Natural killer cell (primary cell): ENCODE measurements at regions not wholly inside any gene's neighbourhood (a gene's known extent, or its start where the extent isn't known, plus 50 kb on each side); places are given as distances from the start of the nearest gene placed in this dataset.

Experiments
- ATAC-seq, 3 donors: fragments of 150-1000 bp in 2 of 3; fragments of 200-7000 bp in 1 of 3; cut with Tn5 transposase; 1 replicate in 1 of 3; 2 replicates in 2 of 3; pipeline ENCODE4 v1.10.0; 2021; ENCODE audit warnings: mild to moderate bottlenecking in 2 of 3, moderate library complexity in 2 of 3
- DNase-seq, 2 donors: peaks; one replicate each; pipeline versions ENCODE4 v3.0.0 to v3.0.0-alpha.2; 2013 to 2021; ENCODE audit warnings: mixed read lengths in 1 of 2
- H3K27ac ChIP-seq: one replicate; pipeline ENCODE4 v1.5.1; 2013; ENCODE audit warnings: mild to moderate bottlenecking, low read length
- H3K27me3 ChIP-seq: one replicate; pipeline ENCODE4 v1.6.1; 2013; ENCODE audit warnings: low read length; ENCODE audit not compliant: control insufficient read depth, insufficient read depth
- H3K36me3 ChIP-seq: one replicate; pipeline ENCODE4 v1.6.1; 2013; ENCODE audit warnings: low read length; ENCODE audit not compliant: control insufficient read depth, insufficient read depth
- H3K4me1 ChIP-seq: one replicate; pipeline ENCODE4 v1.6.1; 2013; ENCODE audit warnings: low read length; ENCODE audit not compliant: control insufficient read depth, insufficient read depth
- H3K4me3 ChIP-seq: one replicate; pipeline ENCODE4 v1.5.1; 2013; ENCODE audit warnings: low read length
- H3K9me3 ChIP-seq: one replicate; pipeline ENCODE4 v1.6.1; 2013; ENCODE audit warnings: low read length; ENCODE audit not compliant: control insufficient read depth, insufficient read depth
- H3K27ac Mint-ChIP-seq, 2 donors: one replicate each; pipeline ENCODE4 v1.8.0; 2022; ENCODE audit warnings: mild to moderate bottlenecking in 2 of 2, mixed read lengths in 2 of 2, moderate library complexity in 1 of 2
- H3K27me3 Mint-ChIP-seq, 2 donors: one replicate each; pipeline ENCODE4 v1.8.0; 2022; ENCODE audit warnings: low read depth in 2 of 2, mixed read lengths in 2 of 2
- H3K36me3 Mint-ChIP-seq: one replicate; pipeline ENCODE4 v1.8.0; 2022; ENCODE audit warnings: mixed read lengths
- H3K4me1 Mint-ChIP-seq, 2 donors: one replicate each; pipeline ENCODE4 v1.8.0; 2022; ENCODE audit warnings: mixed read lengths in 2 of 2
- H3K4me3 Mint-ChIP-seq: one replicate; pipeline ENCODE4 v1.8.0; 2022; ENCODE audit warnings: mild to moderate bottlenecking, moderate library complexity, mixed read lengths
- H3K9me3 Mint-ChIP-seq, 2 donors: one replicate each; pipeline ENCODE4 v1.8.0; 2022; ENCODE audit warnings: mixed read lengths in 2 of 2
- WGBS: methylation state at CpG from one replicate; pipeline ENCODE4 v1.1.7; 2013; ENCODE audit warnings: missing lambda C conversion rate; ENCODE audit not compliant: insufficient coverage; 5-methylcytosine and 5-hydroxymethylcytosine counted together
- intact Hi-C: fragments of 100-400 bp; cut with micrococcal nuclease; formaldehyde crosslinking; loops from one replicate; pipeline ENCODE4 v1.14.2; 2022
- TF ChIP-seq, protein P1 (sequence below): fragments of 200-600 bp; IDR thresholded peaks from one replicate; pipeline ENCODE4 v1.8.0; 2022; ENCODE audit warnings: antibody characterized with exemption

GRCh38 chr7:15866753-15867152 is 180.3 kb upstream of the MEOX2 start:
- H3K36me3 Mint-ChIP-seq, result no peaks in the 10 kb centered on the region
- Histone ChIP-seq H3K9me3 (no peaks in the 10 kb centered on the region), H3K4me1 (no peaks in the 10 kb centered on the region), H3K4me3 (no peak overlapping the region), H3K27ac (no peak overlapping the region), H3K27me3 (no peaks in the 10 kb centered on the region), H3K36me3 (no peaks in the 10 kb centered on the region)
- no peak overlapping the region for H3K27ac Mint-ChIP-seq
- no peaks in the 10 kb centered on the region for H3K4me1 Mint-ChIP-seq
- no peak for DNase-seq
- no peak for ATAC-seq
- intact Hi-C loops, result no loop called here
- H3K4me3 Mint-ChIP-seq, result no peak overlapping the region
- H3K9me3 Mint-ChIP-seq, result peaks cover 9 to 11% of the 10 kb centered on the region in 2 donors
- TF ChIP-seq, protein P1, sequence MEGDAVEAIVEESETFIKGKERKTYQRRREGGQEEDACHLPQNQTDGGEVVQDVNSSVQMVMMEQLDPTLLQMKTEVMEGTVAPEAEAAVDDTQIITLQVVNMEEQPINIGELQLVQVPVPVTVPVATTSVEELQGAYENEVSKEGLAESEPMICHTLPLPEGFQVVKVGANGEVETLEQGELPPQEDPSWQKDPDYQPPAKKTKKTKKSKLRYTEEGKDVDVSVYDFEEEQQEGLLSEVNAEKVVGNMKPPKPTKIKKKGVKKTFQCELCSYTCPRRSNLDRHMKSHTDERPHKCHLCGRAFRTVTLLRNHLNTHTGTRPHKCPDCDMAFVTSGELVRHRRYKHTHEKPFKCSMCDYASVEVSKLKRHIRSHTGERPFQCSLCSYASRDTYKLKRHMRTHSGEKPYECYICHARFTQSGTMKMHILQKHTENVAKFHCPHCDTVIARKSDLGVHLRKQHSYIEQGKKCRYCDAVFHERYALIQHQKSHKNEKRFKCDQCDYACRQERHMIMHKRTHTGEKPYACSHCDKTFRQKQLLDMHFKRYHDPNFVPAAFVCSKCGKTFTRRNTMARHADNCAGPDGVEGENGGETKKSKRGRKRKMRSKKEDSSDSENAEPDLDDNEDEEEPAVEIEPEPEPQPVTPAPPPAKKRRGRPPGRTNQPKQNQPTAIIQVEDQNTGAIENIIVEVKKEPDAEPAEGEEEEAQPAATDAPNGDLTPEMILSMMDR, result no peak
- WGBS, result 80% methylated on average over 1 of the region's 1 CpG
- no peaks in the 10 kb centered on the region for H3K27me3 Mint-ChIP-seq

- Histone ChIP-seq H3K4me3 (no peak overlapping the region), H3K4me1 (no peaks in the 10 kb centered on the region), H3K27me3 (no peaks in the 10 kb centered on the region), H3K9me3 (no peaks in the 10 kb centered on the region), H3K36me3 (no peaks in the 10 kb centered on the region), H3K27ac (no peak overlapping the region)
- H3K36me3 Mint-ChIP-seq, result no peaks in the 10 kb centered on the region
- H3K4me3 Mint-ChIP-seq, result no peak overlapping the region
- DNase-seq, result no peak
- TF ChIP-seq, protein P1, result no peak
- no peak overlapping the region for H3K27ac Mint-ChIP-seq
- H3K9me3 Mint-ChIP-seq, result peaks cover 8 to 11% of the 10 kb centered on the region in 2 donors
- ATAC-seq, result no peak
- WGBS, result 87% methylated on average over 2 of the region's 2 CpGs
- intact Hi-C loops, result no loop called here
- no peaks in the 10 kb centered on the region for H3K4me1 Mint-ChIP-seq
- H3K27me3 Mint-ChIP-seq, result no peaks in the 10 kb centered on the region
Measured at GRCh38 chr7:15864626-15864991, 178.1 kb upstream of the MEOX2 start.

DNA sequence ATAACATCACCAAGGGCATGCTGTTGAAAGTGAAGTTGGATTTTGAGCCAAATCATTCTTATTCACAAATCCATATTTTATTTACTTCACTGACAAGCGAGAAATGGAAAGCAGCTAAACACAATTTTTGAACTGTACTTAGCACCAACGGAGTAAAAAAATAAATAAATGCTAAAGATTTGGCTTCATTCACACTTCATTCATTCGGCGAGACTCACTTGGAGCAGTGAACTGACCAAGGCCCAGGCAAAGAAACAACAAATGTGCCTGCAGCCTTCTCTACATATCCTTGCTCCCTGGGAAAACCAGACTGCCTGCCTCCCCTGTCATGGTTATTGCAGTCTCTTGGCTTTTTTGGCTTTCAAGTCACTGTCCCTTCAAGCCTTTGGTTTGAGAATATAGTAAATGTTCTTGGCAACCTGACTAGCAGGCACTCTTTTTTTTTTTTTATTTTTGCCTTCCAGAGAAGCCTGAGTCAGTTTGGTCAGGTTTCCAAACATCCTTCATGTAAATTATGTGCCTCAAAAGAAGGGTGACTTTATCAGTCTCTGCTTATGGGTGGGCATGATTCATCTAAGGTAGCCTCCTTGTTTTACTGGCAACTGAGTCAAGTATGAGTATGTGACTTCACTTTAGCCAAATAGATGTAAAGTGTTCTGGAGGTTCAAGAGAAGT is 177.6 kb upstream of the MEOX2 start:
- H3K4me1 Mint-ChIP-seq, result no peaks in the 10 kb centered on the region
- no peak overlapping the region for H3K4me3 Mint-ChIP-seq
- Histone ChIP-seq H3K4me1 (no peaks in the 10 kb centered on the region), H3K27ac (no peak overlapping the region), H3K36me3 (no peaks in the 10 kb centered on the region), H3K9me3 (no peaks in the 10 kb centered on the region), H3K4me3 (no peak overlapping the region), H3K27me3 (no peaks in the 10 kb centered on the region)
- H3K36me3 Mint-ChIP-seq, result no peaks in the 10 kb centered on the region
- no peak overlapping the region for H3K27ac Mint-ChIP-seq
- no peak for ATAC-seq
- WGBS, result 90% methylated on average over 4 of the region's 4 CpGs
- TF ChIP-seq, protein P1, result no peak
- H3K27me3 Mint-ChIP-seq, result no peaks in the 10 kb centered on the region
- intact Hi-C loops, result no loop called here
- no peak for DNase-seq
- H3K9me3 Mint-ChIP-seq, result peaks cover 10 to 11% of the 10 kb centered on the region in 2 donors

DNA sequence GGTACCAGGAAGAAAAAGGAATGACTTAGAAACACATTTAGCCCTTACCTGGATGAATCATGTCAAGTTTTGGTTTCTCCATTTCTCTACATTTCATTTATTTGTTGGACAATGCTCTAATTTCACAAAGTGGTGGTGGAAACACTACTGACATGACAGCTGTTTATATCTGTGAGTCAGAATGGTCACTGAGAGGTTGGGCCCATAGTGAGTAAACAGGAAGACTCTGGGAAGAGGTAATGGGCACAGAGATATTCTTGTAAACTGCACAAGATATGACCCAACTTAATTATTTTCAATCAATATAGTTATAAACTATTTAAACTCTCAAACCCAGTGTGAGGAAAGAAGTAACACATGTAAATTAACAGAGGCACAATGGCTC is 176.3 kb upstream of the MEOX2 start:
- no peak overlapping the region for H3K4me3 ChIP-seq
- H3K4me1 ChIP-seq, result no peaks in the 10 kb centered on the region
- TF ChIP-seq, protein P1, result no peak
- ATAC-seq (no peak), DNase-seq (no peak)
- H3K9me3 ChIP-seq, result no peaks in the 10 kb centered on the region
- no peak overlapping the region for H3K4me3 Mint-ChIP-seq
- no peaks in the 10 kb centered on the region for H3K36me3 ChIP-seq
- H3K4me1 Mint-ChIP-seq, result no peaks in the 10 kb centered on the region
- H3K27me3 ChIP-seq, result no peaks in the 10 kb centered on the region
- intact Hi-C loops, result no loop called here
- no peaks in the 10 kb centered on the region for H3K36me3 Mint-ChIP-seq
- H3K27ac Mint-ChIP-seq, result no peak overlapping the region
- H3K27ac ChIP-seq, result no peak overlapping the region
- peaks cover 10 to 11% of the 10 kb centered on the region in 2 donors for H3K9me3 Mint-ChIP-seq
- no peaks in the 10 kb centered on the region for H3K27me3 Mint-ChIP-seq
